T-helper 1 cell (primary cell): ENCODE measurements at regions not wholly inside any gene's neighbourhood (a gene's known extent, or its start where the extent isn't known, plus 50 kb on each side); places are given as distances from the start of the nearest gene placed in this dataset.
"Not testable (repeated sequence)": the region's sequence is repeated elsewhere in the genome, so short reads cannot be mapped to it uniquely, and the experiment has no call there.

Experiments used
- DNase-seq, 5 donors: peaks; one replicate each; pipeline ENCODE4 v3.0.0-alpha.2; 2012 to 2020

DNA sequence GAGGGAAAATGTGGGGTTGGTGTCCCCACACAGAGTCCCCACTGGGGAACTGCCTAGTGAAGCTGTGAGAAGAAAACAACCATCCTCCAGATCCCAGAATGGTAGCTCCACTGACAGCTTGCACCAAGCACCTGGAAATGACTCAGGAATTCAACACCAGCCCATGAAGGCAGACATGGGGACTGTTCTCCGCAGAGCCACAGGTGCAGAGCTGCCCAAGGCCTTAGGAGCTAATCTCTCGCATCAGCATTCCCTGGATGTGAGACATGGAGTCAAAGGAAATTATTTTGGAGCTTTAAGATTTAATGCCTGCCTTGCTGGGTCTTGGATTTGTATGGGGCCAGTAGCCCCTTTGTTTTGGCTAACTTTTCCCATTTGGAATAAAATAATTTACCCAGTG lies 367.9 kb downstream of the FAM133A start:
- DNase-seq = no peak

GRCh38 chrX:94045724-94046123 lies 371.7 kb downstream of the FAM133A start:
- no peak for DNase-seq

DNA sequence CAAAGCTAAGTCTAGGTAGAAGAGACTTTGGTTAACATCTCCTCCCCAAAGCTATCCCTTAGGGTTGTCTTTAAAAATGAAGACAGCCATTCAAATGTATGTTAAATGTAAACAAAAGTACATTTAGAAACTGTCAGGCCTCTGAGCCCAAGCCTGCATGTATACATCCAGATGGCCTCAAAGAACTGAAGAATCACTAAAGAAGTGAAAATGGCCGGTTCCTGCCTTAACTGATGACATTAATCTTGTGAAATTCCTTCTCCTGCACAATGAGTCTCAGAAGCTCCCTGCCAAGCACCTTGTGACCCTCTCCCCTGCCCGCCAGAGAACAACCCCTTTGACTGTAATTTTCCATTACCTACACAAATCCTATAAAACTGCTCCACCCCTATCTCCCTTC lies 377.9 kb downstream of the FAM133A start:
- DNase-seq = no peak

DNA sequence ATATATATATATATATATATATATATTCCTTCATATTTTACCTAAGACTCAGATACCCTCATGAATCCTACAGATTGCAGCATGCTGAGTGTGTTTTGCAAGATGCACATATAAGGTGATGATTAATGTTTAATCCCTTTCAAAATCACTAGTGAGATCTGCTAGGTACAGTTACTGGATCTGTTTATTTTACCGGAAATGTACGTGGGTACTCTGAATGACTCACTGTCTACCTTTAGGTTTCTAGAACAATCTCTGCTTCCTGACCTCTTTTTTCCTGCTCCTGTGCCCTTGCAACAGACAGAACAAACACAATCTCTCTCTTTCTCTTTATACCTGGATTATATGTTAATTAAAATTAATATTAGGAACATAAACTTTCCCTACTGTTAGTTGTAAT lies 379.6 kb downstream of the FAM133A start:
- DNase-seq = peak in 1 of 5 donors; percentile 2

GRCh38 chrX:94057385-94057784 lies 383.4 kb downstream of the FAM133A start:
- DNase-seq = no peak

DNA sequence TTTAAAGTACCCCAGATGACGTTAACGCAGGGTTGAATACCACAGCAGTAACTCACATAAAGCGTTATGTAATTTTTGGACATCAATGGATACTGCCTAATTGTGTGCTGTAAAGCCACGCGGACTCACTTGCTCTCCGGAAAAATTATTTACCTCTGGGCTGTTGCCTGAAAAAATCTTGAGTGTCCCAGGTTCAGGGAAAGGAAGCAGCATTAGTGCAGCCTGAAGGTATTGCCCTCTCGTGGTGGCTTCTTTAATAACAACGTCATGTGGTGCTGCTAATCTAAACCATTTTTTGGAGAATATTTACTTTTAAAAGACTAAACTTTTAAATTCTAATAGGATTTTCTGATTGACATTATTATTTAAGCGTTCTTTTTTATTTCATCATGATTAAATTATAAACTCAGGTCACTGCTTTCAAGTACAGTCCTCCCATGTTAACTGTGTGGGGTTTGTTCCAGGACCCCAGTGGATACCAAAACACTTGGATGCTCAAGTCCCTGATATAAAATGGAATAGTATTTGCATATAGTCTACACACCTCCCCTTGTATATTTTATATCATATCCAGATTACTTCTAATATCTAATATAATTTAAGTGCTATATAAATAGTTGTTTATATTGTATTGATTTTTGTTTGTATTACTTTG lies 384.8 kb downstream of the FAM133A start:
- DNase-seq = no peak

DNA sequence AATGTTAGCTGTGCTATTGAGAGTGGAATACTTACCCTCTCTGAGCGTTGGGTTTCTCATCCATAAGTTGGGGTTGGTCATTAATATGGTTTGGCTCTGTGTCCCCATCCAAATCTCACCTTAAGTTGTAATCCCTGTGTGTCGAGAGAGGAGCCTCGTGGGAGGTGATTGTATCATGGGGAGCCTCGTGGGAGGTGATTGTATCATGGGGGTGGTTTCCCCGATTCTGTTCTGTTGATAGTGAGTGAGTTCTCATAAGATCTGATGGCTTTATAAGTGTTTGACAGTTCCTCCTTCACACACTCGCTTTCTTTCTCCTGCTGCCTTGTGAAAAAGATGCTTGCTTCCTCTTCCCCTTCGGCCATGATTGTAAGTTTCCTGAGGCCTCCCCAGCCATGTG lies 391.1 kb downstream of the FAM133A start:
- no peak for DNase-seq

DNA sequence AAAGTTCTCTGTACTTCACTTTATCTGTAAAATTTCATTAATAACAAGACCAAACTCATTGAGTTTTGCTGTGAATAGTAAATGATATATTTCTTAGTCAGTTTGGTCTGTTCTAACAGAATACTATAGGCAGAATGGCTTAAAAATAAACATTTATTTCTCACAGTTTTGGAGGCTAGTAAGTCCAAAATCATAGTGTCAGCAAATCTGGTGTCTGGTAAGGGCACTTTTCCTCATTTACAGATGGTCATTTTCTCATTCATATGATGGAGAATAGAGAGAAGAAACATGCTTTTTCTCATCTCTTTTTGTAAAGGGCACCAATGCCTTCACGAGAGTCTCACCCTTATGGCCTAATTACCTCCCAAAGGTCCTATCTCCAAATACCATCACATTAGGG lies 415.1 kb downstream of the FAM133A start:
- DNase-seq = no peak

DNA sequence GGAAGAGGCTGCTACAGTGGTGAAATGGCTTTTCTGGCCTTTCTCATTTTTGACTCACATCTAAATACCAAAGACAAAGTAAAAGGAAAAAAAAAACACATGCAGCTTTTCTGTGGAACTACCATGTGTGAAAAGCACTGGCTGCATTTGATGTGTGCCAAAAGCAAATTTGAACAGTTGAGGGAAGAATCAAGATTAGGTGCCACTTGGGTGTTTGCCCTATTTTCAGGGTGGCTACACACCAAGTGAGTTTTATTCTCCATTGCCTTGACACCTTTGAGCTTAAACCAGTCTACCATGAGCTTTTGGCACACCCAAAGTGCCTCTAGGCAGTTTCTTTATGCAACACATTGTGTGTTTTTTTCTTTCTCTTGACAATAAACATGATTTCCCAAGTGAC lies 423.9 kb downstream of the FAM133A start:
- no peak for DNase-seq

GRCh38 chrX:94107981-94108380 lies 434.0 kb downstream of the FAM133A start:
- no peak for DNase-seq

- DNase-seq = no peak
Measured at GRCh38 chrX:94114362-94114761, 440.4 kb downstream of the FAM133A start.

GRCh38 chrX:94121799-94122198 lies 447.8 kb downstream of the FAM133A start:
- no peak for DNase-seq

- DNase-seq = no peak
Measured at GRCh38 chrX:94123062-94123461, 449.1 kb downstream of the FAM133A start.

- no peak for DNase-seq
Measured at GRCh38 chrX:94162971-94163370, 489.0 kb downstream of the FAM133A start.

DNA sequence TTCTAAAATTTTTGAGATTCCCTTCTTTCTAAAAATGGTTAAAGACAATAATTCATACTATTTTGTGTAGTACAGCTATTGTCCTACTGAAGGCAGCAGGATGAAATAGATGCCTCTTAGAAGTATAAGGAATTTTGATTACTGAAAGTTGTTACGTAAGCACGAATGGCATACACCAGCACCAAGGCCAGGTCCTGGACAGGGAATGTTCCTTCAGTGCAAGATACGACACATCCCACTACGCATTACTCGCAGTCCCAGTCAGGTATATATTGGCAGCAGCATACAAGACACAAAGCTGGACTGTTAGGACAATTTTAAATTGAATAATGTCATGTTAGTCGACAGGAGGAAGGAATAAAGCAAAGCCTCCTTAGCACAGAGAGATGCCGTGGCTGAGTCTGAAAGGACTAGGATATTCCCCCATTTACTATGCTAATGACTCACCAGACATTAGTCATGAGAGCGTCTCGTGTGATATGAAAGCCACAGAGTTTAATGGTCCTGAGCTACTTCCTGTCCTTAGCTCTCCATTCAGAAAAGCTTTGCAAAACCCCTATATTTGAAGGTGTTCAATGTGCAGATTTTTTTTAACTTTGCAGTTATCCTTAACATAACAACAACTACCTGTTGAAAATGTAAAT lies 504.3 kb downstream of the FAM133A start:
- DNase-seq = no peak

- DNase-seq = no peak
Measured at GRCh38 chrX:94204524-94204923, 530.5 kb downstream of the FAM133A start.

DNA sequence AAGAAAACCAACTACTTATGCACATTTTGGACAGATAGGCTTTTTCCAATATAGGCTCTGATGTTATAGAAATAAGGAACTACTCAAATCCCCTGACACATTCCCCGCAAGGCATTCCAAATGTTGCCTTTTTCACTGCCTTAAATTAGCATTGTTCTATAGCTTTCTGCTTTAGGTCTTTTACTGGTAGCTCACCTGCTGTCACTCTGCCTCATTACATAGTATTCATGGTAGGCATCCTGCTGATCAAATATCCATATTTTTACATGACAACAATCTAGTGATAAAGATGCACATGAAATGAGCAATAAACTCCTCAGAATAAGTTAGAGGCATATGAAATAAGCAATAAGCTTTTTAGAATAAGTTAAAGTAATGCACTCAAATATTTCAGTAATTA lies 542.7 kb downstream of the FAM133A start:
- DNase-seq = no peak

- DNase-seq = no peak
Measured at GRCh38 chrX:94252211-94252610, 578.2 kb downstream of the FAM133A start.

DNA sequence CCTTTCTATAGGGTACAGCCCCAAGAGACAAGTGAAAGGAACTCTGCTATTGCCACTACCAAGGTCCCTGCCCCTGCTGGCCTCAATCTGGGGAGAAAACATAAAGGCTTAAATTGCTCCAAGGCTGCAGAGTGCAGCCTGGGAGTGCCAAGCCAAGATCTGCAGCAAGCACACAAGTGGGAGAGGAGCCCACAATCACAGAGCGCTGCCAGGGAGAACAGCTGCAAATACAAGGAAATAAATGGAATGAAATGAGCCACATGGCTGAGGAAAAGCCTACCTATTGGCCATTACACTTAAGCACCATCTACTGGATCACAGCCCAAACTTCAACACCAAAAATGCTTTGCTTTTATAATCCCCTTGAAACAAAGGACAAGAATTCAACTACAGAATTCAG lies 582.4 kb downstream of the FAM133A start:
- no peak for DNase-seq

DNA sequence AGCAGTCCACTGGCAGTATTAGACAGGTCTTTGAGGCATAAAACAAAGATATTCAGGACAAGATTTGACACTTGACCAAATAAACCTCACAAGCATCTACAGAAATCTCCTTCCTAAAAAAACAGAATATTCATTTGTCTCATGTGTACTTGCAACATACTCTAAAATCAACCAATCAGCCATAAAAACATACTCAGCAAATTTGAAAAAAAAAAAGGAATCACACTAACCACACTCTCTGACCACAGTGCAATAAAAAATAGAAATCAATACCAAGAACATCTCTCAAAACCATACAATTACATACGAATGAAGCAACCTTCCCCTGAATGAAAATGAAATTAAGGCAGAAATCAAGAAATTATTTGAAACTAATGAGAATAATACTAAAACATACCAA lies 591.3 kb downstream of the FAM133A start:
- no peak for DNase-seq

DNA sequence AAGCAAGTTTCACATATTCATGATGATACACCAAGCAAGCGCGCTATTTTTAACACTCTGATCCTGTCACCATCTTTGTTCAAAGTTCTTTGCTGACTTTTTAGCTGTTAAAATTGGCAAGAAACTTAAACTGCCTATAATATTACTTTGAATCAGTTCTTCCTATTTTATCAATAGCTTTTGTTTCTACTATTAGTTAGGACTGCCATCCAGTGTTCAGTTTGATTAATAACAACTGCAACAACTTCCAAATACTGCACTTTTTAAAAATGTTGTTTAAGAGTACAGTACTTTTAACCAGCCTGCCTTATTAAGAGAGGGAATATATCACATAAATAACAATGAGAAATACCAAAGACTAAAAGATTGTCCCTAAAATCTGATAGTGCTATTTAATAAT lies 614.3 kb downstream of the FAM133A start:
- no peak for DNase-seq

DNA sequence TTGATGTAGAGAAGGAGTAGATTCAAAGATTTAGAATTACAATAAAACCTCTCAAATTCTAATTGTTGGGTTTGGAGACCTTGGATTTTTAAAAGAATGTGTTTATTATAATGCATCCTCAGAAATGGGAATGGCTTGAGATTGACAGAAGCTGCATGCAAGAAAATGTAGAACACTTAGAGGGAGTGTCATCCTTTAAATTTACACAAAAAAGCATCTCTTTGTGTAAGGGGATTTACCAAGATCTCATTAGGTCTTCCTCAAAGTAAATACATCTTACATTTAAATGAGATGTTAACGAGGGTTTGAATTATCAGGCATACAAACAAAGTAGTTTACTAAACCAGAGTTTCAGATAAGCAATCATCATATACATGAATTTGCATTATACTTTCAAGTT lies 615.0 kb downstream of the FAM133A start:
- no peak for DNase-seq

DNA sequence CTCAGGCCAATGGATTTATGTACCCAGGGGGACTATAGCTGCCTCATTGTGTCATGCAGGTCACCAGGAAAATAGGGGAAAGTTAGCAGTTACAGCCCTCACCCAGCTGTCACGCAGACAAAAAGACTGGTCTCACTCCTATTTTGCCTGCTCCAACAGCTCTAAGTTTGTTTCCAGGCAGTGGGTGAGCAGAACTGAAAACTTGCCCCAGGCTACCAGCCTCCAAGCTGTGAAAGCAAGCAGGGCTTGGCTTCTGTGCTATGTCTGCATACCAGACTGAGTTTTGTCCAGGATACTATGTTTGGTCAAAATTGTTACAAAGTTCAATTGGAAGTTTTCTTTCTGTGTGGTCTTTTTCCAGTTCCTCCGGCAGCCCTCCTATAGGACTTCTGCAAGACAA lies 628.4 kb downstream of the FAM133A start:
- no peak for DNase-seq

DNA sequence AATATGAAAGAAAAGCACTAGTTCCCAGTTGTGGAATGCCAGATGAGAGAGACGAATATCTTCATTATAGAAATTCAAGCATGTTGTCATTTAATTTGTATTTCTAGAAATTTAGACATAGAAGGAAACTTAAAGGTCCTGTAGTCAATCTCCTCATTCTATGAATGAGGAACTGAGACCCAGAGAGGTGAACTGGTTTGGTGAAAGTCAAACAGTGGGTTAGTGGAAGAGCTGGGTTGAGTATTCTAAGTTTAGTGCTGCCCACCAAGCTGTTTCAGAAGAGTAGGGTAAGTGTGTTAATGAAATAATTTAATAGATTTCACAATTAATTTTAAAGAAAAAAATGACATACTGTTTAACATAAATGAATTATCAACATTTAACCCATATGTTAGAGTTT lies 655.2 kb downstream of the FAM133A start:
- no peak for DNase-seq

DNA sequence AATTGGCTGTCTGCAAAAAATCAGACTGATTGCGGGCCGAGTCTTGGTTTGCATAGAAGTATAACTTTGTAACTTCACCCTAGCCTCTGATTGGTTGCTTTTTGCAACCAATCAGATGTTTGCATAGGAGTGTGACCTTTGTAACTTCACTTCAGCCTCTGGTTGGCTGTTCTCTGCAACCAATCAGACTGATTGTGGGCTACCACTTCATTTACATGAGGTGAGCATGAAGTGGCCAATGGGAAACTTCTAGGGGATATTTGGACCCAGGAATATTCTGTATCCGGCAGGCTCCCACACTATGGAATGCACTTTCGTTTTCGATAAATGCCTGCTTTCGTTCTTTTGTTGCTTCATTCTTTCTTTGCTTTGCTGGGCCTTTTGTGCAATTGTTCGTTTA lies 667.7 kb downstream of the FAM133A start:
- DNase-seq = not testable (repeated sequence)
